DOHH2 (cell line): ENCODE measurements at regions not wholly inside any gene's neighbourhood (a gene's known extent, or its start where the extent isn't known, plus 50 kb on each side); places are given as distances from the start of the nearest gene placed in this dataset.

Source experiments
- H3F3A ChIP-seq: fragments of 200-600 bp; sonication (generic), shearing (Covaris generic); 2 replicates; pipeline ENCODE4 v1.6.0; 2016; ENCODE audit warnings: antibody characterized with exemption, mild to moderate bottlenecking; ENCODE audit not compliant: control insufficient read depth, insufficient read depth
- H3K27ac ChIP-seq: fragments of 200-600 bp; sonication (generic); 2 replicates; pipeline ENCODE4 v1.5.1; 2014; ENCODE audit warnings: low read depth, mild to moderate bottlenecking, low read length, moderate library complexity
- H3K27me3 ChIP-seq: fragments of 200-600 bp; sonication (generic); 2 replicates; pipeline ENCODE4 v1.6.1; 2014; ENCODE audit warnings: mild to moderate bottlenecking, low read length, mixed read lengths; ENCODE audit not compliant: control insufficient read depth
- H3K36me3 ChIP-seq: fragments of 200-600 bp; sonication (generic); 2 replicates; pipeline ENCODE4 v1.6.1; 2014; ENCODE audit warnings: mild to moderate bottlenecking, low read length, moderate library complexity, mixed read lengths; ENCODE audit not compliant: control insufficient read depth
- H3K4me1 ChIP-seq: fragments of 200-600 bp; sonication (generic); 2 replicates; pipeline ENCODE4 v1.6.1; 2014; ENCODE audit warnings: mild to moderate bottlenecking, low read length, mixed read lengths; ENCODE audit not compliant: control insufficient read depth
- H3K4me2 ChIP-seq: fragments of 200-600 bp; sonication (generic); 2 replicates; pipeline ENCODE4 v1.6.0; 2014; ENCODE audit warnings: mild to moderate bottlenecking, low read length, moderate library complexity
- H3K4me3 ChIP-seq: fragments of 200-600 bp; sonication (generic); 2 replicates; pipeline ENCODE4 v1.5.1; 2014; ENCODE audit warnings: mild to moderate bottlenecking, low read length, mixed read lengths
- H3K79me2 ChIP-seq: fragments of 200-600 bp; sonication (generic); 2 replicates; pipeline ENCODE4 v1.6.1; 2014; ENCODE audit warnings: mild to moderate bottlenecking, low read length, mixed read lengths; ENCODE audit not compliant: control insufficient read depth
- H3K9me2 ChIP-seq: fragments of 200-600 bp; sonication (generic); replicated peaks from 2 replicates; pipeline ENCODE4 v1.6.1; 2014; ENCODE audit warnings: mild to moderate bottlenecking, low read length, mixed read lengths; ENCODE audit not compliant: control insufficient read depth
- H3K9me3 ChIP-seq: fragments of 200-600 bp; sonication (generic); 2 replicates; pipeline ENCODE4 v1.6.1; 2014; ENCODE audit warnings: antibody characterized with exemption, low read length, mixed read lengths; ENCODE audit not compliant: control insufficient read depth, insufficient read depth
- H4K20me1 ChIP-seq: fragments of 200-600 bp; sonication (generic); 2 replicates; pipeline ENCODE4 v1.6.0; 2014; ENCODE audit warnings: low read depth, mild to moderate bottlenecking, antibody characterized with exemption, low read length, moderate library complexity; ENCODE audit not compliant: control insufficient read depth, insufficient read depth
- CTCF ChIP-seq: fragments of 200-600 bp; sonication (generic); IDR thresholded peaks from one replicate; pipeline ENCODE4 v1.5.1; 2014; ENCODE audit warnings: antibody characterized with exemption, mild to moderate bottlenecking, low read depth, low read length; ENCODE audit not compliant: poor library complexity, severe bottlenecking
- EZH2phosphoT487 ChIP-seq: fragments of 200-600 bp; sonication (generic); IDR thresholded peaks from 2 replicates; pipeline ENCODE4 v1.6.1; 2017; ENCODE audit warnings: borderline replicate concordance, mild to moderate bottlenecking, antibody characterized with exemption, low read length, moderate library complexity, mixed read lengths

- H3K9me2 ChIP-seq, result no peaks in the 10 kb centered on the region
- TF ChIP-seq CTCF (no peak), EZH2phosphoT487 (no peak)
- H4K20me1 ChIP-seq, result no peaks in the 10 kb centered on the region
- no peaks in the 10 kb centered on the region for H3K36me3 ChIP-seq
- no peaks in the 10 kb centered on the region for H3F3A ChIP-seq
- no peak overlapping the region for H3K27ac ChIP-seq
- no peaks in the 10 kb centered on the region; the same call in 1 of the 2 replicates for H3K27me3 ChIP-seq
- H3K4me3 ChIP-seq, result no peak overlapping the region
- H3K4me1 ChIP-seq, result no peaks in the 10 kb centered on the region
- no peaks in the 10 kb centered on the region for H3K9me3 ChIP-seq
- H3K79me2 ChIP-seq, result no peaks in the 10 kb centered on the region
- no peak overlapping the region for H3K4me2 ChIP-seq
These were observed 123.7 kb upstream of the GJB5 start for GRCh38 chr1:34631126-34631525.

GRCh38 chr1:34639701-34640100, 115.1 kb upstream of the GJB5 start:
- Histone ChIP-seq H3K4me1 (no peaks in the 10 kb centered on the region), H3K79me2 (no peaks in the 10 kb centered on the region), H3K9me3 (no peaks in the 10 kb centered on the region), H3K4me3 (no peak overlapping the region), H3K27me3 (peaks cover 5% of the 10 kb centered on the region; the same call in 1 of the 2 replicates), H3K36me3 (no peaks in the 10 kb centered on the region), H4K20me1 (no peaks in the 10 kb centered on the region), H3K9me2 (no peaks in the 10 kb centered on the region), H3F3A (no peaks in the 10 kb centered on the region), H3K4me2 (no peak overlapping the region), H3K27ac (no peak overlapping the region)
- TF ChIP-seq EZH2phosphoT487, result no peak
- TF ChIP-seq CTCF, result no peak

- Histone ChIP-seq H3K9me2 (no peaks in the 10 kb centered on the region), H3K4me2 (no peak overlapping the region), H3K79me2 (no peaks in the 10 kb centered on the region), H3K9me3 (no peaks in the 10 kb centered on the region), H3K27me3 (peaks cover 5% of the 10 kb centered on the region; the same call in 1 of the 2 replicates), H3K4me3 (no peak overlapping the region), H3K4me1 (no peaks in the 10 kb centered on the region), H3F3A (no peaks in the 10 kb centered on the region), H4K20me1 (no peaks in the 10 kb centered on the region), H3K27ac (no peak overlapping the region), H3K36me3 (no peaks in the 10 kb centered on the region)
- TF ChIP-seq EZH2phosphoT487 (no peak), CTCF (no peak)
These were observed 114.0 kb upstream of the GJB5 start for GRCh38 chr1:34640654-34641401.
